Jurkat, Clone E6-1 (cell line): ENCODE measurements at regions not wholly inside any gene's neighbourhood (a gene's known extent, or its start where the extent isn't known, plus 50 kb on each side); places are given as distances from the start of the nearest gene placed in this dataset.
"Not testable (repeated sequence)": the region's sequence is repeated elsewhere in the genome, so short reads cannot be mapped to it uniquely, and the experiment has no call there.

Experiments used
- DNase-seq: peaks from one replicate; pipeline ENCODE4 v3.0.0-alpha.2; 2011; ENCODE audit warnings: low read depth, low spot score
- H3K4me3 ChIP-seq: 2 replicates; pipeline ENCODE4 v1.5.1; 2011; ENCODE audit warnings: mild to moderate bottlenecking, low read length, control low read depth, moderate library complexity

DNA sequence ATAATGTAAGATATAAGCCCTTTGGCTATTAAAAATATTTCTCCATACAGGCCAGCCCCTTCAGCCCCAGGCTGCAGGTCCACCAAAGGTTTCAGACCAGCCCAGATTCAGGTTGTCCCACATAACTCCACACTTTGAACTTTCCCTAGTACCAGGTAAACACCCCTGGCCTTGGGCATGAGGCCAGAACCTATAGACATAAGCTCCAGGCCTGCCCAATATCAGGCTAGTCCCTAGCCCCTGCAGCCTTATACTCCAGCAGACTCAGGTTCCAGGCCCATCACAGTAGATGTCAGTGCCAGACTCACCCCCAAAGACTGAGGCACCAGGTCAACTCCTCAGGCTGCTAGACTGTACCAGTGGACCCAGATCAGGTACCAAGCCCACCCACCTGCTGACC lies 178.5 kb upstream of the DAAM1 start:
- no peak for DNase-seq
- no peak overlapping the region for H3K4me3 ChIP-seq

- no peak for DNase-seq
These were observed 174.7 kb upstream of the DAAM1 start for GRCh38 chr14:59013672-59014298.

DNA sequence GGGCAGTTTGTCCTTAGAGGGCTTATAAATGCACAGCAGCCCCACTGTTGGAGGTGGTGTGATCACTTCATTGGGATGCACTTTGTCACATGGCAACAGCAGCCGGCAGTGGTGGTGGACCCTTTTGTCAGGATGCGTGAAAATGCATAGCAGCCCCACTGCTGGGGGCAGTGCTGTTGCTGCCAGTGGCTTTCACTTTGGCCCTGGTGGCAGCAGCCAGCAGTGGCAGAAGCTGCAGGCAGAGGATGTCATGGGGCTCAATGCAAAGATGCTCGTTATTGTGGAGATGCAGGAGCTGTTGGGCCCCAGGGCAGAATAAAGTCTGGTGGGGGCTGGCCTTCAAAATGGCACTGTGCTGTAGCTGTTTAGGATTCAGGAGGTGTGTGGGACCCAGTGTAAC lies 173.0 kb upstream of the DAAM1 start:
- no peak overlapping the region for H3K4me3 ChIP-seq
- no peak for DNase-seq

More at GRCh38 chr14:59013672-59014298, 174.7 kb upstream of the DAAM1 start:
- no peak overlapping the region for H3K4me3 ChIP-seq

GRCh38 chr14:59017285-59017965 lies 171.0 kb upstream of the DAAM1 start:
- no peak for DNase-seq
- H3K4me3 ChIP-seq: no peak overlapping the region

- no peak overlapping the region for H3K4me3 ChIP-seq
- no peak for DNase-seq
These were observed 170.0 kb upstream of the DAAM1 start for GRCh38 chr14:59018460-59018859.

GRCh38 chr14:59018978-59019377 lies 169.5 kb upstream of the DAAM1 start:
- DNase-seq: no peak

DNA sequence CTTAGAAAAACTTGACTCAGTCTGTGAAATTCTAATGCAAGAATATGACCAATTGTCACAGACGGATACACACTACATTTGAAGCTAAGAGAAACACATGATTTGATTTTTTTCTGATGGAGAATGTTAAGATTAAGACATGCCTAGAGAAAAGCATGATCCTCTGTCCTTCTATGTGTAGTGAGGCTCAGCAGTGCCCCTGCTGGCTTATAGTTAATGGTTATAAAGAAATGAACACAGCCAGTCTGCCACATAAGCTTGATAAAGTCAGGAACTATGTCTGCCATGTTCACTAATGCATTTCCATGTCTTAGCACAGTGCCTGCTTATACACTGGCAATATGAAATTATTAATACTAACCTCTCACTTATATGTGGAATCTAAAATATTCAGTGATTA lies 168.1 kb upstream of the DAAM1 start:
- H3K4me3 ChIP-seq: no peak overlapping the region
- no peak for DNase-seq

More at GRCh38 chr14:59018978-59019377, 169.5 kb upstream of the DAAM1 start:
- H3K4me3 ChIP-seq: no peak overlapping the region

DNA sequence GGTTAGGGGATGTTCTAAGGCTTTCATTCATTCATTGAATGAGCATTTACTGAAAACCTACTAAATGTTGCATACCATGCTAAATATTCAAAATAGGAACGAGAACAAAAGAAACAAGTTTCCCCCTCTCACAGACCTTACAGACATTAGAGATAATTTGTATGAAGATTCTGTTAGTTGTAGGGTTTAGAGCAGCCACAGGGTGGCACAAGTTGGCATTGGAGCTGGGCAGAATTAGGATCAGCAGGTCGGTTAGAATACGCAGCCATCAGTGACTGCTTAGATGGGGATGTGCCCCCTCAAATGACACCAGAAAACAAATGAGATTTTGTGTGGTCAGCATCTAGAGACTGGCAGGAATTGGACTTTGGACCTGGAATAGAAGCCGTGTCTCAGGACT lies 166.3 kb upstream of the DAAM1 start:
- no peak for DNase-seq

GRCh38 chr14:59026081-59026480 lies 162.4 kb upstream of the DAAM1 start:
- no peak overlapping the region for H3K4me3 ChIP-seq
- no peak for DNase-seq

More for the DNA sequence above, 166.3 kb upstream of the DAAM1 start:
- H3K4me3 ChIP-seq: no peak overlapping the region

DNA sequence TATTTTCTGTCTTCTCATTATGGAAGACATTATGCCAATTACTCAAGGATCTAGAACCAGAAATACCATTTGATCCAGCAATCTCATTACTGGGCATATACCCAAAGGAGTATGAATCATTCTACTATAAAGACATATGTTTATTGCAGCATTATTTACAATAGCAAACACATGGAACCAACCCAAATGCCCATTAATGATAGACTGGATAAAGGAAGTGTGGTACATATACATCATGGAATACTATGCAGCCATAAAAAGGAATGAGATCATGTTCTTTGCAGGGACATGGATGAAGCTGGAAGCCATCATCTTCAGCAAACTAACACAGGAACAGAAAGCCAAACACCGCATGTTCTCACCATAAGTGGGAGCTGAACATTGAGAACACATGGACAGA lies 161.8 kb upstream of the DAAM1 start:
- DNase-seq, H3K4me3 ChIP-seq: not testable (repeated sequence)

DNA sequence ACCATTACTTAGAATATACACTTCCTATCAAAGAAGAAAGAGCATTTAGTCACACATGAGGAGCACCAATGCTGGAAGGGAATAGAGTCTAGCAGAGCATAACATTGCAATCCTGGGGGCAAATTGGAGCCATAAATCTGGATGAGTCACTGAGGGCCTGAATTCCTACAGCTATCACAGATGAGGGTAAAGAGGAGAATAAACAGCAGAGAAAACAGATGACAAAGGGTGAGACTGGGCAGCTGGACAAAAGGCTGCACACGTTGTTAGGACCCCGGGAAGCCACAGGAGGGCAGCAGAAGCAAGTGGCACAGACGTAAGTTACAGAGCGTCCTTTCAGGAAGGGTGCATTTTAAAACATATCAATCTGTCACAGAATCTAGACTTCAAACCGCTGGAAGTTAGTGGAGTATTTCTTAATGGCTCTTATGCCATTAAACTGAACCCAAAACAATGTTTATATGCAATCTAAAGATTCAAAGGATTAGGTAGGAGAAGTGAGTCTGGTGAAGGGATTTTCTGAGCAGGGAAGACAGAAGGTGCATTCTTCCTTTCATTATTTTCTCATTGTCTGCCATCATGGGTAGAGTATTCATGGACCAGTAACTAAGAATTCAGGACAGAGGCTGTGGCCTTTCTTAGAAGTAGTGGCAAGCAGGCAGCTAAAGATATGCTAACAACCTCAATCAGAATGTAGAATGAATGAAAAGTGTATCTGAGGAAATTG lies 159.8 kb upstream of the DAAM1 start:
- H3K4me3 ChIP-seq: no peak overlapping the region
- peak; percentile 26 for DNase-seq

DNA sequence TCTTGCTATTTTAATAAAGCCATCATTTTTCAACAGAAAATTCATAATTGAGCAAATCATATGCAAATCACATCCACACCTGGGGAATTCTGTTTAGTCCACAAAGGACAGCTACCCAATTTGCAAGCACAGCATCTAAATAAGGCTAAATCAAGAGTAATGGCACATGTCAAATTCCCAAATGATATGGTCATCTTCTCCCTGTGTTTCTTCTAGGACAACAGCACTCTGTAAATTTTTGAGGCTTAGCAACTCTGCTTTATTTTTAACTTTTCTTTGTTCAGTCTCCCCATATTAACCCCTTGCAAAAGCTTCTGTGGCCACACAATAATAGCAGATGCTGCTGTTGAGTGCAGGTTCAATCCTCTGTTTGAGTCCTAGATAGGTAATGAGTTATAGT lies 155.6 kb upstream of the DAAM1 start:
- no peak for DNase-seq
- H3K4me3 ChIP-seq: no peak overlapping the region

DNA sequence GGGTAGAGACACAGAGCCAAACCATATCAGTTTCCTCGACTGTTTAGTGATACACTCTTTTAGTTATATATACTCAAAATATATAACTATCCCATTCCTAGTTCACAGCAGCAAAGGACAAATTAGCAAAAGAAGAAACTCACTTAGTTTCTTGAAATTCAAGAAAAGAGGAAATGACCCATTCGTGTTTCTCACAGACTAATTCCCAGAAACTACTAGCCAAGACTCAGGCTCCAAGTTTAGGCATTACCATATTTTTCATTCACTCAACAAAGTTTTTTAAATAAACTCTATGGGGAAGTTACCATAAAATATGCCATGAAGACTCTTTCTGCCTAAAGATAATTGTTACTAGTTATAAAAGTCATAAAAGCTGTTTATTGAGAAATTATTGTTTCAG lies 152.3 kb upstream of the DAAM1 start:
- H3K4me3 ChIP-seq: no peak overlapping the region
- no peak for DNase-seq

GRCh38 chr14:59037086-59037485 lies 151.4 kb upstream of the DAAM1 start:
- no peak for DNase-seq

GRCh38 chr14:59037620-59038019 lies 150.8 kb upstream of the DAAM1 start:
- no peak for DNase-seq
- H3K4me3 ChIP-seq: no peak overlapping the region

More at GRCh38 chr14:59037086-59037485, 151.4 kb upstream of the DAAM1 start:
- H3K4me3 ChIP-seq: no peak overlapping the region

GRCh38 chr14:59038746-59039145 lies 149.7 kb upstream of the DAAM1 start:
- H3K4me3 ChIP-seq: no peak overlapping the region
- no peak for DNase-seq

- DNase-seq: no peak
- no peak overlapping the region for H3K4me3 ChIP-seq
These were observed 147.2 kb upstream of the DAAM1 start for GRCh38 chr14:59041308-59041707.

GRCh38 chr14:59044707-59045106 lies 143.8 kb upstream of the DAAM1 start:
- no peak for DNase-seq
- no peak overlapping the region for H3K4me3 ChIP-seq

DNA sequence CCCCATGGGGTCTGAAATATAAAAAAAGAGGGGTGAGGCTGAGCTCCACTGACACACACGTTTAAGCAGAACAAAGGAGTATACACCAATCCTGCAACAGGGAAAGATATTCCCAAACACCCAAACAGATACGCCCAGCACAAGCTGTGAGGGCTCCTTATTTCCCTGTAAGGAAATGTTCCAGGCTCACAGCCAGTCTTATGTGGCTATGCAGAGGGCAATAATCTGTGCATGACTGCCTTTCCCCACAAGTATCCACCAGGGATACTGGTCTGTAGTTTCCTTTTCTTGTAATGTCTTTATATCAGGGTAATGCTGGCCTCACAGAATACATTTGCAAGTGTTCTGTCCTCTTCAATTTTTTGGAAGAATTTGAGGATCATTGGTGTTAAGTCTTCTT lies 141.7 kb upstream of the DAAM1 start:
- H3K4me3 ChIP-seq: no peak overlapping the region
- DNase-seq: no peak

DNA sequence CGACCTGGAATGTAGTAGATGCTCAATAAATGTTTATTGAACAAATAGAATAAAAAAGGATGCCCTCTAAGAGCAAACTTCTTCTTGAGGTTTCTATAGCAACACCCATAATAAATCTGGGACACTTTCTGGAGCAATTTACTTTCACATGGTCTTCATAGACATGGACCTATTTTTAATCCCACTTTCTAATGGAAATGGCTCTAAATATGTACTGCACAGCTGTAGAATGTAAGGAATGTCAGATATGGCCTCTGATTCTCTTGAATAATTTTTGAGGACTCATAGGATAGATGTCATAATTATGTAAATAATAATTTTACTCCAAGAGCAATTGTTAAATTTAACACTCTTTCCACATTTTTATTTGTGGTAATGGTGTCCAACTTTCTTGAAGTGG lies 133.5 kb upstream of the DAAM1 start:
- DNase-seq: no peak
- H3K4me3 ChIP-seq: no peak overlapping the region
